ENCODE measurements at regions not wholly inside any gene's neighbourhood (a gene's known extent, or its start where the extent isn't known, plus 50 kb on each side); places are given as distances from the start of the nearest gene placed in this dataset.
"Not testable (repeated sequence)": the region's sequence is repeated elsewhere in the genome, so short reads cannot be mapped to it uniquely, and the experiment has no call there.

DNA sequence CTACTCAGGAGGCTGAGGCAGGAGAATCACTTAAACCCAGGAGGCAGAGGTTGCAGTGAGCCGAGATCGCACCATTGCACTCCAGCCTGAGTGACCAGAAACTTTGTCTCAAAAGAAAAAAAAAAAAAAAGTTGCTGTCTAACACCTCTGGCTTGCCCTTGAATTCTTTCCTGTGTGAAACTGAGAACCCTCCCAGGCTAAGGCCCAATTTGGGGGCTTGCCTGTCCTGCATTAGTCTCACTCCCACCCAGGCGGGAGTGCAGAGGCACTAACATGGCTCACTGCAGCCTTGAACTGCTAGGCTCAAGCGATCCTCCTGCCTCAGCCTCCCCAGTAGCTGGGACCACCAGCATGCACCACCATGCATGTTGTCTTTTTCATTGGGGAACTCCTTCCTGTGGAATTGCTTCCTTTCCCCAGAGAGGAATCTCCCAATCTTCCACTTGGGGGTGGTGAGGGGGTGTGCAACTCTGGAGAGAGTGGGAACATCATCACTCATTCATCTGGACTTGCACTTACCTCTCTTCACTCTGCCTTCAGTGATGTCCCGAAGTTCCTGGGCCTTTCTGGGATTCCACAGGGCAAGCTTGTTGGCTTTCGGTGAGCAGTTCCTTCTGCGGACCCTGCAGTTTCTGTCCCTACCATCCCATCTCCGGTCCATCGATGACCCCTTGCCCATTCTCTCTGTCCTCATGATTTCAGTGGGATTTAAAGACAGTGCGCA is 62.1 kb upstream of the CREB3L1 start:
- no peak overlapping the region for H2BK120ac ChIP-seq (ENCODE audit: low read depth, low read length)
- no peak overlapping the region for H3K4me3 ChIP-seq (ENCODE audit: low read length)
- H3K56ac ChIP-seq (ENCODE audit: low read length): no peak overlapping the region
- H3K18ac ChIP-seq (ENCODE audit: low read length): no peak overlapping the region
- no CpG with 5 or more reads among the region's 10 CpGs for WGBS (ENCODE audit: extremely low coverage, insufficient coverage, low lambda C conversion rate)
- H4K8ac ChIP-seq (ENCODE audit: low read depth, low read length): no peak overlapping the region
- H4K5ac ChIP-seq (ENCODE audit: low read length): no peak overlapping the region
- no peak for DNase-seq
- H2BK15ac ChIP-seq (replicated peaks; ENCODE audit: low read depth): no peak overlapping the region
- H3K79me1 ChIP-seq (ENCODE audit: low read length): no peaks in the 10 kb centered on the region
- H3K27ac ChIP-seq (ENCODE audit: low read depth, low read length): no peak overlapping the region
- H3K4me1 ChIP-seq (ENCODE audit: control insufficient read depth, low read depth, low read length): no peaks in the 10 kb centered on the region
- no peak overlapping the region for H3K4ac ChIP-seq (ENCODE audit: low read depth, low read length)
- H3K79me2 ChIP-seq (ENCODE audit: control insufficient read depth, insufficient read depth, low read length): no peaks in the 10 kb centered on the region
- H3K27me3 ChIP-seq (ENCODE audit: insufficient read depth, low read length, poor library complexity): no peaks in the 10 kb centered on the region
- no peak overlapping the region for H3K23ac ChIP-seq (ENCODE audit: low read length)
- no peak overlapping the region for H3K4me2 ChIP-seq (ENCODE audit: low read length)
- no peaks in the 10 kb centered on the region for H3K36me3 ChIP-seq (ENCODE audit: control insufficient read depth, insufficient read depth, low read length)
- H2BK5ac ChIP-seq (ENCODE audit: low read length): no peak overlapping the region
- H3K9ac ChIP-seq (ENCODE audit: low read length): no peak overlapping the region
- no peak overlapping the region for H2AK5ac ChIP-seq (ENCODE audit: low read length)

DNA sequence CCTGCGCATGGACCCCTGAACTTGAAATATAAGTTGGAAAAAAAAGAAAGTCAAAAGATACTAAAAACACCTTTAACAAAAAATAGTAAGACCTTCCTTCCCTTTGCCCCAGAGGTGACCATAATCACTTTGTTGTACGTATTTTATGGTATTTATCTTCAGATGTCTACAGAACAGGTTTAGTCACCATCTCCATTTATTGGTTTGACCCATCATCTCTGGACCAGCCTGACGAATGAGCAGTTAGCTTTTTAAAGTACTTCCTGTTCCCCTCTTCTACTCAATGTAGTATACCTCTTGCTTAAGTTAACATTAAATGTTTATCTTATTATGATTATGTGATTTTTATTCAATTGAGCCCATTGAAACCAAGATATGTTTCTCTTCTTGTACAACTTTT is 64.7 kb upstream of the CREB3L1 start:
- Histone ChIP-seq H3K79me2 (ENCODE audit: control insufficient read depth, insufficient read depth, low read length) (no peaks in the 10 kb centered on the region), H3K56ac (ENCODE audit: low read length) (no peak overlapping the region), H4K5ac (ENCODE audit: low read length) (no peak overlapping the region), H3K9ac (ENCODE audit: low read length) (no peak overlapping the region), H3K27me3 (ENCODE audit: insufficient read depth, low read length, poor library complexity) (no peaks in the 10 kb centered on the region), H3K23ac (ENCODE audit: low read length) (no peak overlapping the region), H2BK5ac (ENCODE audit: low read length) (no peak overlapping the region), H3K4me2 (ENCODE audit: low read length) (no peak overlapping the region), H2BK15ac (replicated peaks; ENCODE audit: low read depth) (no peak overlapping the region), H2BK120ac (ENCODE audit: low read depth, low read length) (no peak overlapping the region), H3K27ac (ENCODE audit: low read depth, low read length) (no peak overlapping the region), H4K8ac (ENCODE audit: low read depth, low read length) (no peak overlapping the region), H3K4me3 (ENCODE audit: low read length) (no peak overlapping the region), H2AK5ac (ENCODE audit: low read length) (no peak overlapping the region), H3K79me1 (ENCODE audit: low read length) (no peaks in the 10 kb centered on the region), H3K36me3 (ENCODE audit: control insufficient read depth, insufficient read depth, low read length) (no peaks in the 10 kb centered on the region), H3K4ac (ENCODE audit: low read depth, low read length) (no peak overlapping the region), H3K4me1 (ENCODE audit: control insufficient read depth, low read depth, low read length) (no peaks in the 10 kb centered on the region), H3K18ac (ENCODE audit: low read length) (no peak overlapping the region)
- no peak for DNase-seq
- WGBS (ENCODE audit: extremely low coverage, insufficient coverage, low lambda C conversion rate): no CpG with 5 or more reads among the region's 3 CpGs

DNA sequence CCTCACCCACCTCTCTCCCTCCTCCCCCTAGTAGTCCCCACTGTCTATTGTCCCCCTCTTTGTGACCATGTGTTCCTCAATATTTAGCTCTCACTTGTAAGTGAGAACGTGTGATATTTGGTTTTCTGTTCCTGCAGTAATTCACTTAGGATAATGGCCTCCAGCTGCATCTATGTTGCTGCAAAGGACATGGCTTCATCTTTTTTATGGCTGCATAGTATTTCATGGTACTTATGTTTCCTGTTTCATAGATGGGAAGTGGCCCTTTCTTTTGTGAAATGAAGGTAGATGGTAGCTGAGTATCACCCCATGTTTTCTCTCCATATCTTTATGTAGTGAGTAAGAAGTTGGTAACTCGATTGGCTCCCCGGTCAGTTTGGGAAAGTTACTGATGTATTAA is 66.6 kb upstream of the CREB3L1 start:
- Histone ChIP-seq H3K4me3 (ENCODE audit: low read length) (no peak overlapping the region), H3K4me1 (ENCODE audit: control insufficient read depth, low read depth, low read length) (no peaks in the 10 kb centered on the region), H3K79me2 (ENCODE audit: control insufficient read depth, insufficient read depth, low read length) (no peaks in the 10 kb centered on the region), H3K56ac (ENCODE audit: low read length) (no peak overlapping the region), H2BK15ac (replicated peaks; ENCODE audit: low read depth) (no peak overlapping the region), H2BK120ac (ENCODE audit: low read depth, low read length) (no peak overlapping the region), H4K8ac (ENCODE audit: low read depth, low read length) (no peak overlapping the region), H2AK5ac (ENCODE audit: low read length) (no peak overlapping the region), H3K27me3 (ENCODE audit: insufficient read depth, low read length, poor library complexity) (no peaks in the 10 kb centered on the region), H3K9ac (ENCODE audit: low read length) (no peak overlapping the region), H4K5ac (ENCODE audit: low read length) (no peak overlapping the region), H3K36me3 (ENCODE audit: control insufficient read depth, insufficient read depth, low read length) (no peaks in the 10 kb centered on the region), H3K79me1 (ENCODE audit: low read length) (no peaks in the 10 kb centered on the region), H3K4ac (ENCODE audit: low read depth, low read length) (no peak overlapping the region), H3K18ac (ENCODE audit: low read length) (no peak overlapping the region), H2BK5ac (ENCODE audit: low read length) (no peak overlapping the region), H3K23ac (ENCODE audit: low read length) (no peak overlapping the region), H3K27ac (ENCODE audit: low read depth, low read length) (no peak overlapping the region), H3K4me2 (ENCODE audit: low read length) (no peak overlapping the region)
- no CpG with 5 or more reads among the region's 3 CpGs for WGBS (ENCODE audit: extremely low coverage, insufficient coverage, low lambda C conversion rate)
- no peak for DNase-seq

DNA sequence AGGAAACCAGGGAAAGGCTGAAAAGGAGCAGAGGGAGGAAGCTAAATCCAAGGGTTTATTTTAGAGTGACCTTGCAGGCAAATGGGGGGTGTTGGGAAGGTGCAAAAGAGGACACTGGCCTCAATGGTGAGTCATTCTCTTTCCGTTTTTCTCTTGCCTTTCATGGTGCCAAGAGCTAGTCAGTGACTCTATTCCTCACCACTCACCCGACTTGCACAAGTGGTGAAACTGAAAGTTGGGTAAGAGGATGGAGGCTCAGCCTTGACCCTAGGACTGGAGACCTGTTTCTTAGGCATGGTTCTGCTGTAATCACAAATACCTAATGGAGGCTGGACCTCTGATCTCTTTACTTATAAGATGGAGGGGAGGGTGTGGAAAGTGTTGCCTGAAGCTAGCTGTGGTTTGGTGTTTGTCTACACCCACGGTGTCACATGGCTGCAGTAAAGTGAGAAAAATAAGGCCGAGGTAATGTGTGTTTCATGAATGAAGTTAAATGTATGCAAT is 67.3 kb upstream of the CREB3L1 start:
- H3K4me1 ChIP-seq (ENCODE audit: control insufficient read depth, low read depth, low read length): no peaks in the 10 kb centered on the region
- no peak overlapping the region for H4K5ac ChIP-seq (ENCODE audit: low read length)
- no peak overlapping the region for H3K4me2 ChIP-seq (ENCODE audit: low read length)
- no peak overlapping the region for H3K4me3 ChIP-seq (ENCODE audit: low read length)
- H3K9ac ChIP-seq (ENCODE audit: low read length): no peak overlapping the region
- H3K36me3 ChIP-seq (ENCODE audit: control insufficient read depth, insufficient read depth, low read length): no peaks in the 10 kb centered on the region
- H3K27ac ChIP-seq (ENCODE audit: low read depth, low read length): no peak overlapping the region
- whole genome bisulfite sequencing (ENCODE audit: extremely low coverage, insufficient coverage, low lambda C conversion rate): no CpG with 5 or more reads among the region's 4 CpGs
- H3K18ac ChIP-seq (ENCODE audit: low read length): no peak overlapping the region
- no peak overlapping the region for H3K23ac ChIP-seq (ENCODE audit: low read length)
- H3K27me3 ChIP-seq (ENCODE audit: insufficient read depth, low read length, poor library complexity): no peaks in the 10 kb centered on the region
- DNase-seq: no peak
- no peak overlapping the region for H2BK5ac ChIP-seq (ENCODE audit: low read length)
- no peak overlapping the region for H3K4ac ChIP-seq (ENCODE audit: low read depth, low read length)
- H3K79me1 ChIP-seq (ENCODE audit: low read length): no peaks in the 10 kb centered on the region
- H2BK120ac ChIP-seq (ENCODE audit: low read depth, low read length): no peak overlapping the region
- H3K56ac ChIP-seq (ENCODE audit: low read length): no peak overlapping the region
- no peak overlapping the region for H2AK5ac ChIP-seq (ENCODE audit: low read length)
- H4K8ac ChIP-seq (ENCODE audit: low read depth, low read length): no peak overlapping the region
- no peak overlapping the region for H2BK15ac ChIP-seq (replicated peaks; ENCODE audit: low read depth)
- H3K79me2 ChIP-seq (ENCODE audit: control insufficient read depth, insufficient read depth, low read length): no peaks in the 10 kb centered on the region

DNA sequence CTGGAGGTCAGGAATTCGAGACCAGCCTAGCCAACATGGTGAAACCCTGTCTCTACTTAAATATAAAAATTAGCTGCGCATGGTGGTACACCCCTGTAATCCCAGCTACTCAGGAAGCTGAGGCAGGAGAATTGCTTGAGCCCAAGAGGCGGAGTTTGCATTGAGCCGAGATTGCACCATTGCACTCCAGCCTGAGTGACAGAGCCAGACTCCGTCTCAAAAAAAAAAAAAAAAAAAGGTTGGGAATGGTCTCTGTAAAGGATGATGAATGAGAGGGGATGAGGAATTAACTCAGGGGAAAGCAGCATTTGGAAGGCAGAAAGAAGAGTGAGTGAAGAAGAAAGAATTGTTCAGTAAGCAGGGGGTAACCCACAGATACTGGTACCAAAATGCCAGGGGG is 67.8 kb upstream of the CREB3L1 start:
- H3K79me1 ChIP-seq (ENCODE audit: low read length); H4K8ac ChIP-seq (ENCODE audit: low read depth, low read length); H3K27ac ChIP-seq (ENCODE audit: low read depth, low read length); H2BK120ac ChIP-seq (ENCODE audit: low read depth, low read length); H3K18ac ChIP-seq (ENCODE audit: low read length); H2BK15ac ChIP-seq (replicated peaks; ENCODE audit: low read depth); H3K4ac ChIP-seq (ENCODE audit: low read depth, low read length); H3K4me1 ChIP-seq (ENCODE audit: control insufficient read depth, low read depth, low read length); H3K9ac ChIP-seq (ENCODE audit: low read length); H3K27me3 ChIP-seq (ENCODE audit: insufficient read depth, low read length, poor library complexity); H3K4me3 ChIP-seq (ENCODE audit: low read length); H2BK5ac ChIP-seq (ENCODE audit: low read length); H3K56ac ChIP-seq (ENCODE audit: low read length); H2AK5ac ChIP-seq (ENCODE audit: low read length); H3K23ac ChIP-seq (ENCODE audit: low read length); H3K36me3 ChIP-seq (ENCODE audit: control insufficient read depth, insufficient read depth, low read length); H3K4me2 ChIP-seq (ENCODE audit: low read length); DNase-seq; H4K5ac ChIP-seq (ENCODE audit: low read length); H3K79me2 ChIP-seq (ENCODE audit: control insufficient read depth, insufficient read depth, low read length): not testable (repeated sequence)
- WGBS (ENCODE audit: extremely low coverage, insufficient coverage, low lambda C conversion rate): no CpG with 5 or more reads among the region's 5 CpGs

DNA sequence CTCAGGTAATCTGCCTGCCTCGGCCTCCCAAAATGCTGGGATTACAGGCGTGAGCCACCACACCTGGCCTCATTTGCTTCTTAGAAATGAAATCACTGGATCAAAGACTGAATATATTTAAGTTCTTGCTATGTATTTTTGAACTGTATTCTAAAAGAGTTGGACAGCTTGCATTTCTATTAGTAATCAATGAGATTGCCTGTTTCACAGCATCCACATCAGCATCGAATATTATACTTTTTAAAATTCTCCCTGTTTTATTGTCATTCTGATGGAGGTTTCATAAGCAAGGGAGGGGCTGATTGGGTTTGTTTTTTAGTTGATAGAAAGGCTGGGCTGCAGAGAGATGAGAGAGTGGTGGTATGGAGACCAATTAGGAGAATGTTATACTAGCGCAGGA is 68.7 kb upstream of the CREB3L1 start:
- Histone ChIP-seq H3K27me3 (ENCODE audit: insufficient read depth, low read length, poor library complexity) (no peaks in the 10 kb centered on the region), H2BK5ac (ENCODE audit: low read length) (no peak overlapping the region), H2BK15ac (replicated peaks; ENCODE audit: low read depth) (no peak overlapping the region), H3K79me1 (ENCODE audit: low read length) (no peaks in the 10 kb centered on the region), H3K4me1 (ENCODE audit: control insufficient read depth, low read depth, low read length) (no peaks in the 10 kb centered on the region), H3K18ac (ENCODE audit: low read length) (no peak overlapping the region), H3K4me3 (ENCODE audit: low read length) (no peak overlapping the region), H4K5ac (ENCODE audit: low read length) (no peak overlapping the region), H3K9ac (ENCODE audit: low read length) (no peak overlapping the region), H3K4me2 (ENCODE audit: low read length) (no peak overlapping the region), H4K8ac (ENCODE audit: low read depth, low read length) (no peak overlapping the region), H2BK120ac (ENCODE audit: low read depth, low read length) (no peak overlapping the region), H3K79me2 (ENCODE audit: control insufficient read depth, insufficient read depth, low read length) (no peaks in the 10 kb centered on the region), H3K36me3 (ENCODE audit: control insufficient read depth, insufficient read depth, low read length) (no peaks in the 10 kb centered on the region), H3K27ac (ENCODE audit: low read depth, low read length) (no peak overlapping the region), H3K56ac (ENCODE audit: low read length) (no peak overlapping the region), H2AK5ac (ENCODE audit: low read length) (no peak overlapping the region), H3K23ac (ENCODE audit: low read length) (no peak overlapping the region), H3K4ac (ENCODE audit: low read depth, low read length) (no peak overlapping the region)
- WGBS (ENCODE audit: extremely low coverage, insufficient coverage, low lambda C conversion rate): no CpG with 5 or more reads among the region's 4 CpGs
- no peak for DNase-seq
